ENCODE measurements at regions not wholly inside any gene's neighbourhood (a gene's known extent, or its start where the extent isn't known, plus 50 kb on each side); places are given as distances from the start of the nearest gene placed in this dataset.
"Not testable (repeated sequence)": the region's sequence is repeated elsewhere in the genome, so short reads cannot be mapped to it uniquely, and the experiment has no call there.

DNA sequence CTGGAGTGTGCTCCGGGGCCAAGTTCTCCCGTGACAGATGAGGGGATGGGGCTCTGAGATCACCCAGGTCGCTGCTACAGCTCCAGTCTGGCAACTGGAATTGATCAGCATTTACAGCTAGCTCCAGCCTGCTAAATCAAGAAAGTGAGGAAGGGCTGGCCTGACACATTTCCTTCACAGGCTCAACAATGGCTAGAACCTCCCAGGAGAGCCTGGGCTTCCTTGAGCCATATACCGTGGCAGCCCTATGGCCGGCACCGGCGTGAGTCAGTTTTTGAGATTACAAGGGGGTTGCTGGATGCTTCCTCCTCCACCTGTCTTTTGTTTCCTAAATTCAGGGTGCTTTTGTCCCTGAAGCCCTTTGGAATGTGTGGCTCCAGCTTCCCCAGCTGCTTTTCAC is 104.2 kb downstream of the ETS2 start:
- H3K4me1 ChIP-seq (ENCODE audit: control insufficient read depth, insufficient read depth, low read length), result peaks cover 18% of the 10 kb centered on the region
- H3K4me3 ChIP-seq (ENCODE audit: low read depth, low read length), result no peak overlapping the region
- no peak overlapping the region for H3K9ac ChIP-seq (ENCODE audit: low read depth, low read length)
- no peaks in the 10 kb centered on the region for H3K36me3 ChIP-seq (ENCODE audit: control insufficient read depth, insufficient read depth, low read length)
- H3K9me3 ChIP-seq (ENCODE audit: control insufficient read depth, insufficient read depth, low read length), result no peaks in the 10 kb centered on the region
- H3K27me3 ChIP-seq (ENCODE audit: control insufficient read depth, insufficient read depth, low read length), result peaks cover 14% of the 10 kb centered on the region; the same call in 1 of the 2 replicates
- H3K27ac ChIP-seq (ENCODE audit: low read depth, low read length), result no peak overlapping the region

- Histone ChIP-seq H3K4me1 (ENCODE audit: control insufficient read depth, insufficient read depth, low read length) (peaks cover 13% of the 10 kb centered on the region), H3K27me3 (ENCODE audit: control insufficient read depth, insufficient read depth, low read length) (peaks cover 14% of the 10 kb centered on the region; the same call in 1 of the 2 replicates), H3K4me3 (ENCODE audit: low read depth, low read length) (no peak overlapping the region), H3K9me3 (ENCODE audit: control insufficient read depth, insufficient read depth, low read length) (no peaks in the 10 kb centered on the region), H3K9ac (ENCODE audit: low read depth, low read length) (no peak overlapping the region), H3K36me3 (ENCODE audit: control insufficient read depth, insufficient read depth, low read length) (no peaks in the 10 kb centered on the region), H3K27ac (ENCODE audit: low read depth, low read length) (no peak overlapping the region)
Observed at GRCh38 chr21:38909109-38909508, 103.4 kb downstream of the ETS2 start.

DNA sequence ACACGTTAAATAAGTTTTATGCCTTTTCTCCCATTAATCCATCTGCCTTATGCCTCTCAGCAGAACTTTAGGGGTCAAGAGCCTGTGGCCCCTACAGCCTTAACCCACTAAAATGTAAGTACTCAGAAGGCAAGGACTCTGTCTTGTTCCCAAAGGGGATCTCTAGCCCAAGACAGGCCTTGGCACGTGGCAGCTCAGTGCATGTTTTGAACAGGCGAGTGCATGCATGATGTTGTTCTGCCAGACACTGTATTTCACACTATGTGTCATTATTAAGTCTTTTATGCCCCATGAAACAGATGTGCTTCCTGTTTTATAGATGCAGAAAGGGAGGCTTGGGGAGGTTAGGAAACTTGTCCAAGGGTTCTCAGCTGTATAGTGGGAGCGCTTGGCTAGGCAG is 102.8 kb downstream of the ETS2 start:
- peaks cover 13% of the 10 kb centered on the region for H3K4me1 ChIP-seq (ENCODE audit: control insufficient read depth, insufficient read depth, low read length)
- no peak overlapping the region for H3K9ac ChIP-seq (ENCODE audit: low read depth, low read length)
- no peak overlapping the region for H3K4me3 ChIP-seq (ENCODE audit: low read depth, low read length)
- H3K27ac ChIP-seq (ENCODE audit: low read depth, low read length), result no peak overlapping the region
- H3K27me3 ChIP-seq (ENCODE audit: control insufficient read depth, insufficient read depth, low read length), result peaks cover 14% of the 10 kb centered on the region; the same call in 1 of the 2 replicates
- H3K9me3 ChIP-seq (ENCODE audit: control insufficient read depth, insufficient read depth, low read length), result no peaks in the 10 kb centered on the region
- H3K36me3 ChIP-seq (ENCODE audit: control insufficient read depth, insufficient read depth, low read length), result no peaks in the 10 kb centered on the region

DNA sequence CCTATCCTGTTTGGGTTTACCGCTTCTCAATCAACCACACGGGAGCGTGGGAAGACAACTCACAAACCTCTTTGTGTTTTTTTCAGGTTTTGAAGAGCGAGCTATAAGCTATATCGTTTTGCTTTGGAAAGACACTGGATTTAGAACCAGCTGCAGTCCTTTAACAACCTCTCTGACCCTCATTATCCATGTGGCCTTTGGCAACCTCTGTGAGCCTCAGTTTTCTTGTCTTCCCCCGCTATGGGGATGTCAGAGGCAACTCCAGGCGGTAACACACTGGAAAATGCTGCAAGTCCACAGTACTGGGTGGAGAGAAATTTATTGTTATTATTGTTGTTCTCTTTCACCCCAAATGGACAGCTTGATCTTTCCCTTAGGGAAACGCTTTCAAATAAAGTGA is 100.0 kb downstream of the ETS2 start:
- H3K36me3 ChIP-seq (ENCODE audit: control insufficient read depth, insufficient read depth, low read length), result no peaks in the 10 kb centered on the region
- no peak overlapping the region for H3K27ac ChIP-seq (ENCODE audit: low read depth, low read length)
- peaks cover 11% of the 10 kb centered on the region for H3K4me1 ChIP-seq (ENCODE audit: control insufficient read depth, insufficient read depth, low read length)
- no peak overlapping the region for H3K9ac ChIP-seq (ENCODE audit: low read depth, low read length)
- no peaks in the 10 kb centered on the region for H3K27me3 ChIP-seq (ENCODE audit: control insufficient read depth, insufficient read depth, low read length)
- no peaks in the 10 kb centered on the region for H3K9me3 ChIP-seq (ENCODE audit: control insufficient read depth, insufficient read depth, low read length)
- no peak overlapping the region for H3K4me3 ChIP-seq (ENCODE audit: low read depth, low read length)

GRCh38 chr21:38905328-38905727 is 99.6 kb downstream of the ETS2 start:
- H3K4me3 ChIP-seq (ENCODE audit: low read depth, low read length), result no peak overlapping the region
- no peak overlapping the region for H3K9ac ChIP-seq (ENCODE audit: low read depth, low read length)
- no peaks in the 10 kb centered on the region for H3K27me3 ChIP-seq (ENCODE audit: control insufficient read depth, insufficient read depth, low read length)
- H3K4me1 ChIP-seq (ENCODE audit: control insufficient read depth, insufficient read depth, low read length), result peaks cover 7% of the 10 kb centered on the region
- no peaks in the 10 kb centered on the region for H3K36me3 ChIP-seq (ENCODE audit: control insufficient read depth, insufficient read depth, low read length)
- H3K27ac ChIP-seq (ENCODE audit: low read depth, low read length), result no peak overlapping the region
- no peaks in the 10 kb centered on the region for H3K9me3 ChIP-seq (ENCODE audit: control insufficient read depth, insufficient read depth, low read length)

DNA sequence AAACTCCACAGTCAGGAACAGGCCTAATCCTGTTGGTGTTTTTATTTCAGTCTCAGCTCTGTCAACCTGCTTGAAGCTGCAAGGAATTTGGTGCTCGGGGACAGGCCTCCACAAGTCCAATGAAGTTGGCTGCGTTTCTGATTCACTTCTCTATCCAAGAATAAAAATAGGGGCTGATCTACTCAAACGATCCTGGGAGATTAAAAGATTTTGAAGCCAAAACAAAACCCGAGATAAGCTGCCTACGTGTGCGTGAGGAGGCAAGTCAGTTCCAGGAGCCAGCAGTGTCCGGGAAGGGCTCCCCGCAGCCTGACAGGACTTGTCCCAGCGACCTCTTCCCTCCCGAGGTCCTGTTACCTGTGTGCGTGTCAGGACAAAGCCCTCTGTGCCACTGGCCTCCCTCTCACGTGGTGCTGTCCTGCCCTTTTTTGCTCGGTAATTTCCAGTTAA is 98.0 kb downstream of the ETS2 start:
- H3K36me3 ChIP-seq (ENCODE audit: control insufficient read depth, insufficient read depth, low read length), result no peaks in the 10 kb centered on the region
- no peak overlapping the region for H3K9ac ChIP-seq (ENCODE audit: low read depth, low read length)
- H3K4me3 ChIP-seq (ENCODE audit: low read depth, low read length), result no peak overlapping the region
- peaks cover 4% of the 10 kb centered on the region; the same call in 1 of the 2 replicates for H3K4me1 ChIP-seq (ENCODE audit: control insufficient read depth, insufficient read depth, low read length)
- H3K27ac ChIP-seq (ENCODE audit: low read depth, low read length), result no peak overlapping the region
- no peaks in the 10 kb centered on the region for H3K9me3 ChIP-seq (ENCODE audit: control insufficient read depth, insufficient read depth, low read length)
- no peaks in the 10 kb centered on the region for H3K27me3 ChIP-seq (ENCODE audit: control insufficient read depth, insufficient read depth, low read length)

DNA sequence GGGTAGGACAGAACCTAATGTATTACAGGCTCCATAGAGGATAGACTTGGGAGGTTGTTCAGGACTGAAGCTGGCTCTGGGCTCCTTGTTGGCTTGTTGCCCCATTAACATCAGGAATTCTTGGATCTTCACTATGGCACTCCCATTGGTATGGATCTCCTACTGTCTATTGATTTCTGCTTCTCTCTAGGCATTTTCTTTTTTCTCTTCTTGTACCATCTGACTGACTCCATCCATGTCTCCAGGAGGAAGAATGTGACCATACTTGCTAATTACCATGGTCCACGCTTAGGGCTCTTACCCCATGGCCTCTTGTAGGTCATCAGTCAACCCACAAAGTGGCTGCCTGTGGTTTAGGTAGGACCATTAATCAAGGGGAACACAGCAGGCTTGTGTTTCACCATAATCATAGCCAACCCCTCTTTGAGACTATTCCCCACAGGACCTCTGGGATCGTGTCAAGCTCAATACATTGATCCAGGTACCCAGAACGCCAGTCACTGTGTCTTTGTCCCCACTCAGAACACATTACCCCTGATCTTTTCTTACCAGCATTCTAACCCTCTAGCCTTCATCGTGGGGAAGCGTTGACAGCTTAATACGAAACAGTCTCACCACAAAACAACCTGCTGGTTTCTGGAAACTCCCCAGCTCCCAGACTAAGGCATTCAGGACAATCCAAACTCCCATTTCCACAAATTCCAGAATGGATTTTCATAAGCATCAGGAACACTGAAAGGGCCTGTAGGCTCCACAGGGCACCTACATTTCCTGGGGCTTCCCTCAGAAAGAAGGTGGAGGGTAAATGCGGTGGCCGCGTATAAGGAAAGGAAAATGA is 97.1 kb downstream of the ETS2 start:
- no peak overlapping the region for H3K4me3 ChIP-seq (ENCODE audit: low read depth, low read length)
- no peaks in the 10 kb centered on the region for H3K27me3 ChIP-seq (ENCODE audit: control insufficient read depth, insufficient read depth, low read length)
- H3K27ac ChIP-seq (ENCODE audit: low read depth, low read length), result no peak overlapping the region
- peaks cover 4% of the 10 kb centered on the region; the same call in 1 of the 2 replicates for H3K4me1 ChIP-seq (ENCODE audit: control insufficient read depth, insufficient read depth, low read length)
- H3K9ac ChIP-seq (ENCODE audit: low read depth, low read length), result no peak overlapping the region
- no peaks in the 10 kb centered on the region for H3K9me3 ChIP-seq (ENCODE audit: control insufficient read depth, insufficient read depth, low read length)
- no peaks in the 10 kb centered on the region for H3K36me3 ChIP-seq (ENCODE audit: control insufficient read depth, insufficient read depth, low read length)

- H3K27ac ChIP-seq (ENCODE audit: low read depth, low read length), result no peak overlapping the region
- H3K9me3 ChIP-seq (ENCODE audit: control insufficient read depth, insufficient read depth, low read length), result no peaks in the 10 kb centered on the region
- H3K4me3 ChIP-seq (ENCODE audit: low read depth, low read length), result no peak overlapping the region
- H3K4me1 ChIP-seq (ENCODE audit: control insufficient read depth, insufficient read depth, low read length), result no peaks in the 10 kb centered on the region
- no peaks in the 10 kb centered on the region for H3K36me3 ChIP-seq (ENCODE audit: control insufficient read depth, insufficient read depth, low read length)
- no peaks in the 10 kb centered on the region for H3K27me3 ChIP-seq (ENCODE audit: control insufficient read depth, insufficient read depth, low read length)
- H3K9ac ChIP-seq (ENCODE audit: low read depth, low read length), result no peak overlapping the region
Observed at GRCh38 chr21:38900499-38900898, 94.8 kb downstream of the ETS2 start.

DNA sequence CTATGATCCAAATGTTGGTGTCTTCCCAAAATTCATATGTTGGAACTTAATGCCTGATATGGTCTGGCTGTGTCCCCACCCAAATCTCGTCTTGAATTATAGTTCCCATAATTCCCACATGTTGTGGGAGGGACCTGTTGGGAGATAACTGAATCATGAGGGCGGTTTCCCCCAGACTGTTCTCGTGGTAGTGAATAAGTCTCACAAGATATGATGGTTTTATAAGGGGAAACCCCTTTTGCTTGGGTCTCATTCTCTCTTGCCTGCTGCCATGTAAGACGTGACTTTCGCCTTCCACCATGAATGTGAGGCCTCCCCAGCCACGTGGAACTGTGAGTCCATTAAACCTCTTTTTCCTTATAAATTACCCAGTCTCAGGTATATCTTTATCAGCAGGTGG is 94.3 kb downstream of the ETS2 start:
- not testable (repeated sequence) for H3K4me3 ChIP-seq (ENCODE audit: low read depth, low read length); H3K9ac ChIP-seq (ENCODE audit: low read depth, low read length); H3K4me1 ChIP-seq (ENCODE audit: control insufficient read depth, insufficient read depth, low read length); H3K27ac ChIP-seq (ENCODE audit: low read depth, low read length); H3K27me3 ChIP-seq (ENCODE audit: control insufficient read depth, insufficient read depth, low read length); H3K9me3 ChIP-seq (ENCODE audit: control insufficient read depth, insufficient read depth, low read length); H3K36me3 ChIP-seq (ENCODE audit: control insufficient read depth, insufficient read depth, low read length)

GRCh38 chr21:38899277-38899947 is 93.7 kb downstream of the ETS2 start:
- no peaks in the 10 kb centered on the region for H3K36me3 ChIP-seq (ENCODE audit: control insufficient read depth, insufficient read depth, low read length)
- H3K27ac ChIP-seq (ENCODE audit: low read depth, low read length), result no peak overlapping the region
- H3K4me1 ChIP-seq (ENCODE audit: control insufficient read depth, insufficient read depth, low read length), result no peaks in the 10 kb centered on the region

GRCh38 chr21:38898422-38899096 is 92.8 kb downstream of the ETS2 start:
- Histone ChIP-seq H3K4me1 (ENCODE audit: control insufficient read depth, insufficient read depth, low read length) (no peaks in the 10 kb centered on the region), H3K36me3 (ENCODE audit: control insufficient read depth, insufficient read depth, low read length) (no peaks in the 10 kb centered on the region), H3K4me3 (ENCODE audit: low read depth, low read length) (no peak overlapping the region), H3K27ac (ENCODE audit: low read depth, low read length) (no peak overlapping the region), H3K9me3 (ENCODE audit: control insufficient read depth, insufficient read depth, low read length) (no peaks in the 10 kb centered on the region), H3K9ac (ENCODE audit: low read depth, low read length) (no peak overlapping the region), H3K27me3 (ENCODE audit: control insufficient read depth, insufficient read depth, low read length) (no peaks in the 10 kb centered on the region)

More at GRCh38 chr21:38899277-38899947, 93.7 kb downstream of the ETS2 start:
- Histone ChIP-seq H3K9ac (ENCODE audit: low read depth, low read length) (no peak overlapping the region), H3K4me3 (ENCODE audit: low read depth, low read length) (no peak overlapping the region), H3K9me3 (ENCODE audit: control insufficient read depth, insufficient read depth, low read length) (no peaks in the 10 kb centered on the region), H3K27me3 (ENCODE audit: control insufficient read depth, insufficient read depth, low read length) (no peaks in the 10 kb centered on the region)

Data from HUES48 (cell line).